PFSK-1 (cell line): ENCODE measurements at regions not wholly inside any gene's neighbourhood (a gene's known extent, or its start where the extent isn't known, plus 50 kb on each side); places are given as distances from the start of the nearest gene placed in this dataset.

Source experiments
- FOXP2 ChIP-seq: optimal IDR thresholded peaks from 2 replicates; pipeline ENCODE3; 2011; ENCODE audit warnings: borderline replicate concordance, control low read depth, inconsistent platforms; ENCODE audit not compliant: insufficient read depth; ENCODE audit errors: extremely low read length, extremely low read depth
- POLR2AphosphoS5 ChIP-seq: IDR thresholded peaks from 2 replicates; pipeline ENCODE4 v1.6.1; 2012; ENCODE audit warnings: low read depth, mild to moderate bottlenecking, control low read depth, low read length, moderate library complexity
- REST ChIP-seq, 2 experiments: IDR thresholded peaks; 2 replicates each; pipeline versions ENCODE4 v1.6.1 to v1.8.0; 2011 to 2012; ENCODE audit warnings: low read depth in 2 of 2, low read length in 2 of 2, control low read depth in 1 of 2, inconsistent platforms in 1 of 2, mild to moderate bottlenecking in 1 of 2, moderate library complexity in 1 of 2; ENCODE audit not compliant: insufficient read depth in 1 of 2
- SIN3A ChIP-seq: IDR thresholded peaks from 2 replicates; pipeline ENCODE4 v1.6.1; 2012; ENCODE audit warnings: mild to moderate bottlenecking, low read length, moderate library complexity, borderline replicate concordance; ENCODE audit not compliant: insufficient read depth
- TAF1 ChIP-seq: IDR thresholded peaks from 2 replicates; pipeline ENCODE4 v1.6.1; 2012; ENCODE audit warnings: low read length, control low read depth, borderline replicate concordance; ENCODE audit not compliant: insufficient read depth

- TF ChIP-seq FOXP2 (no peak), SIN3A (no peak), TAF1 (no peak), REST (IDR thresholded peaks at IDR 0.05; ENCODE audit: insufficient read depth in 1 of 2, low read depth in 2 of 2, low read length in 2 of 2) (no peak), POLR2AphosphoS5 (no peak)
Measured at GRCh38 chr4:127188847-127189246, 443.9 kb upstream of the INTU start.

- TF ChIP-seq SIN3A (no peak), TAF1 (no peak), POLR2AphosphoS5 (no peak), FOXP2 (no peak), REST (IDR thresholded peaks at IDR 0.05; ENCODE audit: insufficient read depth in 1 of 2, low read depth in 2 of 2, low read length in 2 of 2) (no peak)
Measured at GRCh38 chr4:127194281-127194680, 438.5 kb upstream of the INTU start.

DNA sequence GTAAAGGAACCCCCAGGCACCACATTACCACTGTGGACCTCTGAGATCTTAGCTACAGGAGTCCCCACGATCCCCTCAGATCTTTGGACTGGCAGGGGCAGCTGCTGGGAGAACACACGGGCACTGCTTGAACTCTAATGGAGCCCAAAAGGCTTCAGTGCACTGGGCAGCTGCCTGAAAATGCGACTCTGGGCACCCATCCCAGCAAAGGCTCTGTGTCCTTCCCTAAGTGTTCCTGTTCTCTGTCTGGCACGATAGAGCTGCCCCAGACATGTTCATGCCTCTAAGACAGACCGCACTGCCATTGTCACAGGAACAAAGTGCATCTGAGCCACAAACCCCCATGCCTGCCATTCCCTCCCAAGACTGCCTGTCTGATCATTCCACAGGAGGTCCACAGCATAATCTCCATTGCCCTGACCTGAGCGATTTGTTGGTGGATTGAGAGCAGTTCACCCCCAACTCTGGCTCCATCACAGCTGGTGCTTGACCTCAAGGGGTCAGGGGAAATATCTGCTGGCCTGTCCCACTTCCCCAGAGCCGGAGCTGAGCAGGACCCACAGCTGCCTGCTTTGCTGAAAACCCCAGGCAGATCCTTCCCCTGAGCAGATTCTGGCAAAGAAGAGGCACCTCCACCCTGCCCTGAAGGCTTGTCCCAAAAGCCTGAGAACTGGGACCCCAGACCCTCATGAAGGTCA lies 436.0 kb upstream of the INTU start:
- TF ChIP-seq TAF1 (no peak), FOXP2 (no peak)

DNA sequence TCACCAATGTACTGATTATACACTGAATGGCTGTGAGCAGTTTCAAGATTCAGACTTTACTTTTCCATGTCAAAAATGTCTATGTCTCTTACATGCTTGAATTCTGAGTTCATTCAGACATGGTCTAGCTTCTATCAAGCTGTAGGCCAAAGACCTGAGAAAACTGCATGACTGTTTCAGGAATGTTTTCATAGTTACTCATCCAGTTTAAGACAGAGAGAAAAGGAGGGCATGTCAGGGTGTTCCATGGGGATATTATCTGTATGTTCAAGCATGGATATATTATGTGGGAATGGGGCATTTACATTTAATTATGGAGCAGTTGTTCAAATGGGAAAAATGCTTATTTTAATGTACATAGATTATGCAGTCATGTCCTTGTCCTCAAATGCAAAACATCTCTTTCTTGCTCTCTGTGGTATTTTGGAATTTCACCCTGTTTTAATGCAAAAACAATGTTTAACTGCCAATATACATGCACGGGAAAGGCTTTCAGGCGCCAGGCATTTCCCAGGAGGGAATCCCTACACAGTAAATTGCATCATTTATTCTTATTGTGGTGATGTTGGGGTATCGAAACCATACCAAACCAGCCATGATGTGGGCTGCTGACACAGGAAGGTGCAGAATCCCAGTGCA lies 429.1 kb upstream of the INTU start:
- TF ChIP-seq FOXP2, result no peak
- no peak for TF ChIP-seq SIN3A
- TF ChIP-seq REST (IDR thresholded peaks at IDR 0.05; ENCODE audit: insufficient read depth in 1 of 2, low read depth in 2 of 2, low read length in 2 of 2), result no peak
- TF ChIP-seq TAF1, result no peak
- TF ChIP-seq POLR2AphosphoS5, result no peak

DNA sequence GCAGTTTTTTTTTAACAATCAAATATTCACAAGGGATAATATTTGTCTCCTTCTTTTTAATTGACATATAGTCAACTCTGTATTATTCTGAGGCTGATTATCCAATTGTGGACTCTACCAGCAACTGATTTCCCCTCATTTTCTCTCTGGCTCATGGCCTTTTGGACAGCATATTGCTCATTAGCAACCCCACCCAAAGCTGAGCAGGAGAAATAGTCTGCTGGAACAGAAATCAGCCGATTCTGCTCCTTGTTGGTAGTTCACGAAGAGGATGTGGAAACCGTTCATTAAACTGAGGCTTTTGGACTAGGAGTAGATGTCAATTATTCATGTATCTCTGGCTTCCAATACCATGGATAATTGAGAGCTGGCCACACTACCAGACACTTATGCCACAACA lies 428.4 kb upstream of the INTU start:
- TF ChIP-seq POLR2AphosphoS5, result no peak
- TF ChIP-seq REST (IDR thresholded peaks at IDR 0.05; ENCODE audit: insufficient read depth in 1 of 2, low read depth in 2 of 2, low read length in 2 of 2), result no peak
- TF ChIP-seq SIN3A, result no peak
